ENCODE measurements at regions not wholly inside any gene's neighbourhood (a gene's known extent, or its start where the extent isn't known, plus 50 kb on each side); places are given as distances from the start of the nearest gene placed in this dataset.

GRCh38 chr18:34623557-34623956 lies 86.5 kb upstream of the DTNA start:
- Histone ChIP-seq H3K9me3 (replicated peaks) (peaks cover 9% of the 10 kb centered on the region), H3K27me3 (ENCODE audit: low read depth) (no peaks in the 10 kb centered on the region), H3K4me3 (no peak overlapping the region), H3K27ac (replicated peaks) (no peak overlapping the region), H3K4me1 (peaks cover 17% of the 10 kb centered on the region), H3K36me3 (no peaks in the 10 kb centered on the region)
- intact Hi-C loops (cut with micrococcal nuclease), result no loop called here
- no peak for TF ChIP-seq CTCF (IDR thresholded peaks at IDR 0.05; ENCODE audit: borderline replicate concordance)
- DNase-seq, result no peak

- H3K4me3 ChIP-seq, result no peak overlapping the region
- H3K27me3 ChIP-seq (ENCODE audit: low read depth), result no peaks in the 10 kb centered on the region
- intact Hi-C loops (cut with micrococcal nuclease), result no loop called here
- peaks cover 17% of the 10 kb centered on the region for H3K4me1 ChIP-seq
- H3K36me3 ChIP-seq, result no peaks in the 10 kb centered on the region
- TF ChIP-seq CTCF (IDR thresholded peaks at IDR 0.05; ENCODE audit: borderline replicate concordance), result no peak
- H3K27ac ChIP-seq (replicated peaks), result no peak overlapping the region
- no peak for DNase-seq
- H3K9me3 ChIP-seq (replicated peaks), result peaks cover 9% of the 10 kb centered on the region
Measured at GRCh38 chr18:34624551-34624950, 85.5 kb upstream of the DTNA start.

- TF ChIP-seq CTCF (IDR thresholded peaks at IDR 0.05; ENCODE audit: borderline replicate concordance), result no peak
- no peaks in the 10 kb centered on the region for H3K27me3 ChIP-seq (ENCODE audit: low read depth)
- H3K4me3 ChIP-seq, result no peak overlapping the region
- H3K4me1 ChIP-seq, result peaks cover 26% of the 10 kb centered on the region
- no peaks in the 10 kb centered on the region for H3K9me3 ChIP-seq (replicated peaks)
- no peak overlapping the region for H3K27ac ChIP-seq (replicated peaks)
- intact Hi-C loops (cut with micrococcal nuclease), result no loop called here
- DNase-seq, result no peak
- H3K36me3 ChIP-seq, result no peaks in the 10 kb centered on the region
Measured at GRCh38 chr18:34626404-34627136, 83.5 kb upstream of the DTNA start.

DNA sequence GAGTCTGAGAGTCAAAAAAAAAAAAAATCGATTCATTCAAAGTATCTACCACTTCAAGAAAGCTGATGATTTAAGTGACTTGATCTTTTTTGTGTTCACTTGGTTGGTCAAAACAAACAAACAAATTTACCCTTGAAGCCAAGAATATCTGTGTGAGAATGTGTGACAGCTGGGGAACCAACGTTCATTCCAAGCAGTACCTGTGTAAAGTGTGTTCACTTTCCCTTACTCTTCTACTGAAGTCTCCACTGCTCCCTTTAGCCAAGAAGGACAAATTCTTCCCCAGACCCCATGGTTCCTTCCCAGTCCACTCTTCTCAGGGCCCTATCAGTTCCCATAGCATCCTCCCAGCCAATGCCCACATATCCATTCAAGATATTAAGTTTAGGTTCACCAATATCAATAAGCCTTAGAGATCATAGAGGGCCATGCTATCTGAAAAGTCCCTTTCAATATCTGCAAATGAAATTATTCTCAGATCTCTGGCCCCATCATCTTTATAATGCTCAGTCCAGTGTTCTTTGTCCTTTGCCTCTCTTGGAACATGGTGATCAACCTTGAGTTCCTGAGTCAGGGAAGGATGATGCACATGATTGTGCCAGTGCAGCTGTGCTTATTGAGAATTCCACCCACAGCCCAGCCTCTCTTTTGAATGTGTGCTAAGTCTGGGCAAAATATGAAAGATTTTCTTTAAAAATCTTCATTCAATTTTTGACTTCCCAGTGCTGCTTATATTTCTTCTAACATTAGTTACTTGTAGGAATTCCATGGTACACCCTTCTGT lies 82.8 kb upstream of the DTNA start:
- Histone ChIP-seq H3K27me3 (ENCODE audit: low read depth) (no peaks in the 10 kb centered on the region), H3K4me1 (peaks cover 33% of the 10 kb centered on the region), H3K36me3 (no peaks in the 10 kb centered on the region), H3K4me3 (no peak overlapping the region), H3K27ac (replicated peaks) (no peak overlapping the region), H3K9me3 (replicated peaks) (no peaks in the 10 kb centered on the region)
- DNase-seq, result no peak
- TF ChIP-seq CTCF (IDR thresholded peaks at IDR 0.05; ENCODE audit: borderline replicate concordance), result no peak
- intact Hi-C loops (cut with micrococcal nuclease), result no loop called here

DNA sequence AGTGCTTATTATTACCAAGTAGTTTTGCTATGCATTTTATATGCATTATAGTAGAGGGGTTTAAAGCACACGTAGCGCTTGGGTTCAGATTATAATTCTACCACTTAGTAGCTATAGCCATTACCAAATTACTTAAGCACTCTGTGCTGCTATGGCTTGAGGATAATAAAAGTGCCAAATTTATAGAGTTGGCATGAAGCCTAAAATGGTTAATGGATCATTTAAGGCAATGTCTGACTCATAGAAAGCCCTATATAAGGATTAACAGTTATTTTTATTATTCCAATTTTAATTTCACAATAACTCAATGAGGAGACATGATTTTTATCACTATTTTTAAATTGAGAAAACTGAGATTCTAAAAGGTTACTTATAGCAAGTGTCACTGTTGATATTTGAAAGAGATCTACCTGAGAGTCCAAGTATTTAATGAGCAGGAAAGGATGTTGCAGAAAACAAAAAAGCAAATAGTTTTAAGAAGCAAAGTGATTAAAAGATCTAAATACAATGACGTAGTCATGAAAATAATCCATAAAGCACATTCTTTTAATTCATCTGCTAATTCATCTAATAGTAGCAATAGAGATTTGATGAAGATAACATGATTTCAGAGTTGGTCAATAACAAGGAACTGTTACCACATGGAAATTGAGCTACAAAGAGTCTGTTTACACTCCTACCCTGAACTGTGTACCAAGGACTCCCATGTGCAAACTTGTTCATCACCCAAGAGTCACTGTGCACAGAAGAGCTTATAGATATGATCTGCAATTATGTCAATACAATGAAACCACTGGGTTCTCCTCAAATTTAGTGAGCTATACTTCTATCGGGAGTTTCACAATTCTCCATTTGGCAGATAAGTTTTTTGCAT lies 78.8 kb upstream of the DTNA start:
- peaks cover 31% of the 10 kb centered on the region for H3K4me1 ChIP-seq
- no peak for DNase-seq
- no peaks in the 10 kb centered on the region for H3K36me3 ChIP-seq
- no peaks in the 10 kb centered on the region for H3K9me3 ChIP-seq (replicated peaks)
- H3K27ac ChIP-seq (replicated peaks), result no peak overlapping the region
- H3K4me3 ChIP-seq, result no peak overlapping the region
- intact Hi-C loops (cut with micrococcal nuclease), result no loop called here
- no peaks in the 10 kb centered on the region for H3K27me3 ChIP-seq (ENCODE audit: low read depth)
- TF ChIP-seq CTCF (IDR thresholded peaks at IDR 0.05; ENCODE audit: borderline replicate concordance), result no peak
